Nephron (organoid): ENCODE measurements at regions not wholly inside any gene's neighbourhood (a gene's known extent, or its start where the extent isn't known, plus 50 kb on each side); places are given as distances from the start of the nearest gene placed in this dataset.
"Not testable (repeated sequence)": the region's sequence is repeated elsewhere in the genome, so short reads cannot be mapped to it uniquely, and the experiment has no call there.

Experiments used
- H3K27ac Mint-ChIP-seq, 3 experiments: 2 replicates each; pipeline ENCODE4 v1.8.0; 2020; ENCODE audit warnings: mixed read lengths in 3 of 3, mild to moderate bottlenecking in 2 of 3, moderate library complexity in 1 of 3
- H3K27me3 Mint-ChIP-seq: 2 replicates; pipeline ENCODE4 v1.8.0; 2021; ENCODE audit warnings: low read depth, mild to moderate bottlenecking, moderate library complexity, mixed read lengths
- H3K36me3 Mint-ChIP-seq: 2 replicates; pipeline ENCODE4 v1.8.0; 2020; ENCODE audit warnings: low read depth, mixed read lengths
- H3K4me1 Mint-ChIP-seq: 2 replicates; pipeline ENCODE4 v1.8.0; 2020; ENCODE audit warnings: mixed read lengths
- H3K4me3 Mint-ChIP-seq, 3 experiments: 2 replicates each; pipeline ENCODE4 v1.8.0; 2020; ENCODE audit warnings: mild to moderate bottlenecking in 3 of 3, mixed read lengths in 3 of 3, moderate library complexity in 2 of 3
- H3K9me3 Mint-ChIP-seq: 2 replicates; pipeline ENCODE4 v1.8.0; 2020; ENCODE audit warnings: mixed read lengths
- CTCF ChIP-seq, 3 experiments: fragments of 200-600 bp; sonication (generic); IDR thresholded peaks; one replicate each; pipeline ENCODE4 v1.5.0; 2021; ENCODE audit warnings: antibody characterized with exemption in 3 of 3; ENCODE audit not compliant: unreplicated experiment in 3 of 3

- no peaks in the 10 kb centered on the region for H3K27me3 Mint-ChIP-seq
- peaks cover 2% of the 10 kb centered on the region for H3K9me3 Mint-ChIP-seq
- no peaks in the 10 kb centered on the region for H3K36me3 Mint-ChIP-seq
- H3K4me1 Mint-ChIP-seq = no peaks in the 10 kb centered on the region
- no peak for TF ChIP-seq CTCF (IDR thresholded peaks at IDR 0.05; ENCODE audit: unreplicated experiment in 3 of 3)
- no peak overlapping the region for H3K27ac Mint-ChIP-seq
- no peak overlapping the region for H3K4me3 Mint-ChIP-seq
Measured at GRCh38 chr10:81177651-81178244, 640.0 kb downstream of the SH2D4B start.

GRCh38 chr10:81179324-81179723, 641.6 kb downstream of the SH2D4B start:
- H3K4me3 Mint-ChIP-seq = no peak overlapping the region
- no peak overlapping the region for H3K27ac Mint-ChIP-seq
- no peaks in the 10 kb centered on the region for H3K27me3 Mint-ChIP-seq
- peaks cover 2% of the 10 kb centered on the region for H3K9me3 Mint-ChIP-seq
- H3K4me1 Mint-ChIP-seq = no peaks in the 10 kb centered on the region
- H3K36me3 Mint-ChIP-seq = no peaks in the 10 kb centered on the region
- TF ChIP-seq CTCF (IDR thresholded peaks at IDR 0.05; ENCODE audit: unreplicated experiment in 3 of 3) = no peak

- TF ChIP-seq CTCF (IDR thresholded peaks at IDR 0.05; ENCODE audit: unreplicated experiment in 3 of 3) = peak; percentile 37 to 60 (median 42)
- no peaks in the 10 kb centered on the region for H3K36me3 Mint-ChIP-seq
- no peak overlapping the region for H3K27ac Mint-ChIP-seq
- H3K4me3 Mint-ChIP-seq = no peak overlapping the region
- H3K9me3 Mint-ChIP-seq = peaks cover 2% of the 10 kb centered on the region
- H3K4me1 Mint-ChIP-seq = no peaks in the 10 kb centered on the region
- H3K27me3 Mint-ChIP-seq = no peaks in the 10 kb centered on the region
Measured at GRCh38 chr10:81179805-81180452, 642.2 kb downstream of the SH2D4B start.

GRCh38 chr10:81182296-81182695, 644.6 kb downstream of the SH2D4B start:
- no peak for TF ChIP-seq CTCF (IDR thresholded peaks at IDR 0.05; ENCODE audit: unreplicated experiment in 3 of 3)
- H3K27ac Mint-ChIP-seq = no peak overlapping the region
- H3K4me1 Mint-ChIP-seq = no peaks in the 10 kb centered on the region
- no peaks in the 10 kb centered on the region for H3K36me3 Mint-ChIP-seq
- H3K9me3 Mint-ChIP-seq = no peaks in the 10 kb centered on the region
- no peaks in the 10 kb centered on the region for H3K27me3 Mint-ChIP-seq
- H3K4me3 Mint-ChIP-seq = no peak overlapping the region

- Mint-ChIP-seq H3K27ac (no peak overlapping the region), H3K4me3 (no peak overlapping the region), H3K9me3 (no peaks in the 10 kb centered on the region), H3K4me1 (no peaks in the 10 kb centered on the region), H3K36me3 (no peaks in the 10 kb centered on the region), H3K27me3 (no peaks in the 10 kb centered on the region)
- TF ChIP-seq CTCF (IDR thresholded peaks at IDR 0.05; ENCODE audit: unreplicated experiment in 3 of 3) = no peak
Measured at GRCh38 chr10:81192221-81192788, 654.6 kb downstream of the SH2D4B start.

GRCh38 chr10:81200801-81201200, 663.1 kb downstream of the SH2D4B start:
- no peak for TF ChIP-seq CTCF (IDR thresholded peaks at IDR 0.05; ENCODE audit: unreplicated experiment in 3 of 3)
- Mint-ChIP-seq H3K27ac (no peak overlapping the region), H3K36me3 (no peaks in the 10 kb centered on the region), H3K4me1 (no peaks in the 10 kb centered on the region), H3K4me3 (no peak overlapping the region), H3K9me3 (no peaks in the 10 kb centered on the region), H3K27me3 (no peaks in the 10 kb centered on the region)

- not testable (repeated sequence) for H3K9me3 Mint-ChIP-seq, H3K27me3 Mint-ChIP-seq, H3K4me1 Mint-ChIP-seq, H3K27ac Mint-ChIP-seq, H3K36me3 Mint-ChIP-seq, H3K4me3 Mint-ChIP-seq
Measured at GRCh38 chr10:81207359-81207758, 667.6 kb upstream of the NRG3 start.
